RWPE2 (cell line): ENCODE measurements at regions not wholly inside any gene's neighbourhood (a gene's known extent, or its start where the extent isn't known, plus 50 kb on each side); places are given as distances from the start of the nearest gene placed in this dataset.

ENCODE experiments used
- ATAC-seq: fragments of 200-7000 bp; cut with Tn5 transposase; 3 replicates; pipeline ENCODE4 v1.9.1; 2021; ENCODE audit warnings: low read depth
- DNase-seq: peaks from one replicate; pipeline ENCODE4 v3.0.0-alpha.2; 2020; ENCODE audit warnings: low spot score
- H3K27ac ChIP-seq: fragments of 450-650 bp; 2 replicates; pipeline ENCODE4 v1.5.1; 2017; ENCODE audit warnings: mild to moderate bottlenecking; ENCODE audit not compliant: poor library complexity, severe bottlenecking
- H3K27me3 ChIP-seq: fragments of 250-450 bp; sonication (Bioruptor Pico); 2 replicates; pipeline ENCODE4 v1.5.1; 2021; ENCODE audit warnings: mild to moderate bottlenecking, moderate library complexity; ENCODE audit not compliant: insufficient read depth, poor library complexity, severe bottlenecking
- H3K36me3 ChIP-seq: fragments of 250-450 bp; sonication (Bioruptor Pico); 2 replicates; pipeline ENCODE4 v1.5.1; 2020; ENCODE audit warnings: low read depth, mild to moderate bottlenecking, moderate library complexity
- H3K4me1 ChIP-seq: fragments of 250-450 bp; sonication (Bioruptor Pico); 2 replicates; pipeline ENCODE4 v1.5.1; 2021; ENCODE audit warnings: mild to moderate bottlenecking, moderate library complexity; ENCODE audit not compliant: insufficient read depth, poor library complexity, severe bottlenecking
- H3K4me3 ChIP-seq: fragments of 250-450 bp; sonication (Bioruptor Pico); 2 replicates; pipeline ENCODE4 v1.5.1; 2021; ENCODE audit warnings: mild to moderate bottlenecking, moderate library complexity; ENCODE audit not compliant: severe bottlenecking
- H3K9me3 ChIP-seq: fragments of 250-450 bp; sonication (Bioruptor Pico); 2 replicates; pipeline ENCODE4 v1.5.1; 2021; ENCODE audit warnings: mild to moderate bottlenecking, moderate library complexity; ENCODE audit not compliant: severe bottlenecking
- TF ChIP-seq, protein P1 (sequence below): fragments of 450-650 bp; IDR thresholded peaks from one replicate; pipeline ENCODE4 v1.5.1; 2017; ENCODE audit warnings: mild to moderate bottlenecking, moderate library complexity; ENCODE audit not compliant: poor library complexity, severe bottlenecking

DNA sequence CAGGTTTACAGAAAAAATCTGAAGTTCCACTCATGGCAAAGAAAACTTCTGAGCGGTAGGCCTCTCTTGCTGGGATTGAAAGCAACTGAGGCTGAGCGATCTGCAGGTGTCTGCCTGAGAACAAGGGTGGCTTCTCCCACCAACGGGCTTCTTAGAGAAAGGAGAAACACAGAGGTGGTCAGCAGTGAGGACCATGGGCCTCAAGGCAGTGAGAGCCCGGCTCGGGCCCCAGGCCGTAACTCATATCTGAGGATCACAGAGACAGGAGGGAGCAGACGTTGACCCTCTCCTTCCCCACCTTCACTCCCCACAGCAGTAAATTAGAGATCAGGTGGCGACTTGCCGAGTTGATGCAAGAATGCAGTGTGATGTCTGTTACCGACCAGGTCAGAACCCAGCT lies 50.9 kb upstream of the RTL6 start:
- no peak for ATAC-seq
- Histone ChIP-seq H3K27me3 (no peaks in the 10 kb centered on the region), H3K4me1 (peaks cover 3% of the 10 kb centered on the region), H3K36me3 (no peaks in the 10 kb centered on the region), H3K27ac (no peak overlapping the region), H3K4me3 (no peak overlapping the region), H3K9me3 (no peaks in the 10 kb centered on the region)
- TF ChIP-seq, protein P1, sequence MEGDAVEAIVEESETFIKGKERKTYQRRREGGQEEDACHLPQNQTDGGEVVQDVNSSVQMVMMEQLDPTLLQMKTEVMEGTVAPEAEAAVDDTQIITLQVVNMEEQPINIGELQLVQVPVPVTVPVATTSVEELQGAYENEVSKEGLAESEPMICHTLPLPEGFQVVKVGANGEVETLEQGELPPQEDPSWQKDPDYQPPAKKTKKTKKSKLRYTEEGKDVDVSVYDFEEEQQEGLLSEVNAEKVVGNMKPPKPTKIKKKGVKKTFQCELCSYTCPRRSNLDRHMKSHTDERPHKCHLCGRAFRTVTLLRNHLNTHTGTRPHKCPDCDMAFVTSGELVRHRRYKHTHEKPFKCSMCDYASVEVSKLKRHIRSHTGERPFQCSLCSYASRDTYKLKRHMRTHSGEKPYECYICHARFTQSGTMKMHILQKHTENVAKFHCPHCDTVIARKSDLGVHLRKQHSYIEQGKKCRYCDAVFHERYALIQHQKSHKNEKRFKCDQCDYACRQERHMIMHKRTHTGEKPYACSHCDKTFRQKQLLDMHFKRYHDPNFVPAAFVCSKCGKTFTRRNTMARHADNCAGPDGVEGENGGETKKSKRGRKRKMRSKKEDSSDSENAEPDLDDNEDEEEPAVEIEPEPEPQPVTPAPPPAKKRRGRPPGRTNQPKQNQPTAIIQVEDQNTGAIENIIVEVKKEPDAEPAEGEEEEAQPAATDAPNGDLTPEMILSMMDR: no peak
- peak; percentile 18 for DNase-seq
